ENCODE measurements at regions not wholly inside any gene's neighbourhood (a gene's known extent, or its start where the extent isn't known, plus 50 kb on each side); places are given as distances from the start of the nearest gene placed in this dataset.
A peak's percentile ranks its signal among the peaks of the same experiment; 100 is the strongest.
"Not testable (repeated sequence)": the region's sequence is repeated elsewhere in the genome, so short reads cannot be mapped to it uniquely, and the experiment has no call there.

GRCh38 chr2:91476244-91476935 is 2784.9 kb downstream of the RPIA start:
- not testable (repeated sequence) for H3K4me1 Mint-ChIP-seq; DNase-seq; H3K36me3 Mint-ChIP-seq (ENCODE audit: low read depth); H3K9me3 ChIP-seq (ENCODE audit: control insufficient read depth, low read length, poor library complexity, severe bottlenecking); ATAC-seq
- Mint-ChIP-seq H3K27me3 (peaks cover 15% of the 10 kb centered on the region), H3K4me3 (peak overlapping the region; percentile 86), H3K27ac (peak overlapping the region; percentile 51)

DNA sequence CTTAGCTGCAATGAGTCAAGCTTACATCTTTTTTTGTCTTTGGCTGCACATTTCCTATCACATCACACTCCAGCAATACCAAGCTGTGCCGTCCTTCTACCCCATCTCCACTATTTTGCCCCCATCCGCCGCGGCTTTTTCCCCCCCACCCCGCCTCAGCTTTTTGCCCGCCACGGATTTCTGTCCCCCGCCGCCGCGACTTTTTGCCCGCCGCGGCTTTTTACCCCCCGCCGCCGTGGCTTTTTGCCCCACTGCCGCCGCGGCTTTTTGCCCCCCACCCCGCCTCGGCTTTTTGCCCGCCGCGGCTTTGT is 2785.4 kb downstream of the RPIA start:
- peak overlapping the region; percentile 51 for H3K27ac Mint-ChIP-seq
- peaks cover 18% of the 10 kb centered on the region for H3K27me3 Mint-ChIP-seq
- H3K36me3 Mint-ChIP-seq (ENCODE audit: low read depth); DNase-seq; H3K9me3 ChIP-seq (ENCODE audit: control insufficient read depth, low read length, poor library complexity, severe bottlenecking); H3K4me1 Mint-ChIP-seq; ATAC-seq: not testable (repeated sequence)
- peak overlapping the region; percentile 86 for H3K4me3 Mint-ChIP-seq

GRCh38 chr2:91477291-91477690 is 2785.8 kb downstream of the RPIA start:
- H3K36me3 Mint-ChIP-seq (ENCODE audit: low read depth); DNase-seq; H3K4me1 Mint-ChIP-seq; ATAC-seq; H3K4me3 Mint-ChIP-seq; H3K27ac Mint-ChIP-seq; H3K9me3 ChIP-seq (ENCODE audit: control insufficient read depth, low read length, poor library complexity, severe bottlenecking): not testable (repeated sequence)
- H3K27me3 Mint-ChIP-seq, result peaks cover 14% of the 10 kb centered on the region

DNA sequence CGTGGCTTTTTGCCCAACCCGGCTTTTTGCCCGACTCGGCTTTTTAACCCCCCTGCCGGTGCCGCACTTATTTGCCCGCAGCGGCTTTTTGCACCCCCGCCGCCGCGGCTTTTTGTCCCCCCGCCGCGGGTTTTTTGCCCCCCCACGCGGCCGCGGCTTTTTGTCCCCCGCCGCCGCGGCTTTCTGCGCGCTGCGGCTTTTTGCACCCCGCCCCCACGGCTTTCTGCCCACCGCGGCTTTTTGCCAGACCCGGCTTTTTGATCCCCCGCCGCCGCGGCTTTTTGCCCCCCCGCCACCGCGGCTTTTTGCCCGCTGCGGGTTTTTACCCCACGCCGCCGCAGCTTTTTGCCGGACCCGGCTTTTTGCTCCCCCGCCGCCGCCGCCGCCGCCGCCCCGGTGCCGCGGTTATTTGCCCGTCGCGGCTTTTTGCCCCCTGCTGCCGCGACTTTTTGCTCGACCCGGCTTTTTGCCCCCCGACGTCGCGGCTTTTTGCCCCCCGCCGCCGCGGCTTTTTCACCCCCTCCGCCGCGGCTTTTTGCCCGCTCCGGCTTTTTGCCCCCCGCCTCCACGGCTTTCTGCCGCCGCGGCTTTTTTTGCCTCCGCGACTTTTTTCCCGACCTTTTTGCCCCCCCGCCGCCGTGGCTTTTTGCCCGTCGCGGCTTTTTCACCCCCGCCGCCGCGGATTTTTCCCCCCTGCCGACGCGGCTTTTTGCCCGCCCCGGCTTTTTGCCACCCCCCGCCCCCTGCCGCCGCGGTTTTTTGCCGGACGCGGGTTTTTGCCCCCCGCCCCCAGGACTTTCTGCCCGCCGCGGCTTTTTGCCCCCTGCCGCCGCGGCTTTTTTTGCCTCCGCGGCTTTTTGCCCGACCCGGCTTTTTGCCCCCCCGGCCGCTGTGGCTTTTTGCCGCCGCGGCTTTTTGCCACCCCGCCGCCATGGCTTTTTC is 2786.5 kb downstream of the RPIA start:
- Mint-ChIP-seq H3K4me3 (peak overlapping the region; percentile 71), H3K36me3 (ENCODE audit: low read depth) (no peaks in the 10 kb centered on the region), H3K27me3 (peaks cover 13% of the 10 kb centered on the region), H3K4me1 (peaks cover 6% of the 10 kb centered on the region), H3K27ac (peak overlapping the region; percentile 43)
- H3K9me3 ChIP-seq (ENCODE audit: control insufficient read depth, low read length, poor library complexity, severe bottlenecking), result no peaks in the 10 kb centered on the region
- no peak for ATAC-seq
- DNase-seq, result peak in 2 of 3 donors; percentile 34 to 37

DNA sequence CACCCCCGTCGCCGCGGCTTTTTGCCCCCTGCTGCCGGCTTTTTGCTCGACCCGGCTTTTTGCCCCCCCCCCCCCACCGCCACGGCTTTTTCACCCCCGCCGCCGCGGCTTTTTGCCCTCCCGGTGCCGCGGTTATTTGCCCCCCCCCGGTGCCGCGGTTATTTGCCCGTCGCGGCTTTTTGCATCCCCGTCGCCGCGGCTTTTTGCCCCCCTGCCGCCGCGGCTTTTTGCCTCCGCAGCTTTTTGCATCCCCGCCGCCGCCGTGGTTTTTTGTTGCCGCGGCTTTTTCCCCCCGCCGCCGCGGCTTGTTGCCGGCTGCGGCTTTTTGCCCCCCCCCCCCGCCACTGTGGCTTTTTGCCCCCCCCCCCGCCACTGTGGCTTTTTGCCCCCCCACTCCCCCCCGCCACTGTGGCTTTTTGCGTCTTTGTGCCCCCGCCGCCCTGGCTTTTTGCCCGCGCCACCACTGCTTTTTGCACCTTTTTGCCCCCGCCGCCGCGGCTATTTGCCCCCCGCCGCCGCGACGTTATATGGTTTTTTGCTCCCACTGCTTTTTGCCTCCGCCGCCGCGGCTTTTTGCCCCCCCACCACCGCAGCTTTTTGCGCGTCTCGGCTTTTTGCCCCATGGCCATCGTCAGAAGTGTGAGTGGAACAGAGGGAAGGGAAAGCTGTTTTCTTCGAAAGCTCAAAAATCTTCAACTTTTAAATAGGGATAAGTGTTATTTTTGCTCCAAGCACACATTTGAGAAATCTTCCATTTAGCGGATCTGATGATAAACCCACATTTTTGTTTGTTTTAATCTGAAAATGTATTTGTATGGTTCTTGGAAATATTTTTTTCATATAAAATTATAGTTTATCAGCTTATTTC is 2787.6 kb downstream of the RPIA start:
- not testable (repeated sequence) for H3K9me3 ChIP-seq (ENCODE audit: control insufficient read depth, low read length, poor library complexity, severe bottlenecking); ATAC-seq; H3K36me3 Mint-ChIP-seq (ENCODE audit: low read depth); H3K27ac Mint-ChIP-seq; H3K4me1 Mint-ChIP-seq
- H3K27me3 Mint-ChIP-seq, result peaks cover 13% of the 10 kb centered on the region
- peak overlapping the region; percentile 85 for H3K4me3 Mint-ChIP-seq
- DNase-seq, result peak in 2 of 3 donors; percentile 13 to 48

GRCh38 chr2:91485226-91485625 is 2793.8 kb downstream of the RPIA start:
- H3K36me3 Mint-ChIP-seq (ENCODE audit: low read depth); ATAC-seq; H3K27ac Mint-ChIP-seq; H3K9me3 ChIP-seq (ENCODE audit: control insufficient read depth, low read length, poor library complexity, severe bottlenecking); H3K4me1 Mint-ChIP-seq; H3K4me3 Mint-ChIP-seq; H3K27me3 Mint-ChIP-seq; DNase-seq: not testable (repeated sequence)

DNA sequence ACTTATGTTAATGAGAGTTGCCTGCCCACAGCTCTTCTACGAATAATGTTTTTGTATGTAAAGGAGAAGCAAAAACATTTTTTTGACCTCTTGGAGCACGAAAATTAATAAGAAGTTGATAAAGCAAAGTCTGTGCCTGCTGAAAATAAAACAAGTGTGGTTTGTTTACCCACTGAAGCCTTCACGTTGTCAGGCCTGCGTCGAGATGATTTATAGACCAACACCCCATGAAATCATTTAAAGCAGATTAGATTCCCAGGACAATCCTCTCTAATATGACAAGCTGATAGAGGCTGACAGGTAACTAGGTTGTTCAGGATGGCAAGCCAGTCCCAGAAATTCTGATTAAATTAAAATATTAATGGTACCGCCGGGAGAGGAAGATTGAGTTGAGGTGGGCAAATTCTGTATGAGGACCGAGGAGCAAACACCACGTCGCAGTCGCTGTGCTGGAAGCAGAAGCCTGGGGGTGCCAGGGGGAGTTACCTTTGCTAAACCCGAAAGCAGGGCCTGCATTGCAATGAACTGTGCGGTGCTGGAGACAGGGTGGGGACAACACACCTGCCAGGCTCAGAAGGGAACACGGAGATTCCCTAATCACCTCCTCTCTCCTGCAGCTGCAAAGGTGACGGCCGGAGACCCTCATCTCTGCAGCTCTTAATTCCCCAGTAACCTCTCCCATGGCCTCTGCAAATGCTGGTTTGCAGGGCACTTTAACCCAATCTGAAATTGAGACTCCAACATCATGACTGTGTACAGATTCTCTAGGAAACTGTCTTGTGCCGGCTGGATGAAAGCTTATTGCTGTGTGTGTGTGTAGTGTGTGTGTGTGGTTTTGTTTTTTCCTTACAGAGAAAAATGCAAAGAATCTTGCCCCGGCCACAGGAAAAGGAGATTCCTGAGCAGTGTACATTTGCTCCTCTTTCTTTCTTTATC is 2805.9 kb downstream of the RPIA start:
- H3K4me3 Mint-ChIP-seq; DNase-seq; ATAC-seq; H3K27ac Mint-ChIP-seq; H3K4me1 Mint-ChIP-seq; H3K9me3 ChIP-seq (ENCODE audit: control insufficient read depth, low read length, poor library complexity, severe bottlenecking); H3K36me3 Mint-ChIP-seq (ENCODE audit: low read depth); H3K27me3 Mint-ChIP-seq: not testable (repeated sequence)

DNA sequence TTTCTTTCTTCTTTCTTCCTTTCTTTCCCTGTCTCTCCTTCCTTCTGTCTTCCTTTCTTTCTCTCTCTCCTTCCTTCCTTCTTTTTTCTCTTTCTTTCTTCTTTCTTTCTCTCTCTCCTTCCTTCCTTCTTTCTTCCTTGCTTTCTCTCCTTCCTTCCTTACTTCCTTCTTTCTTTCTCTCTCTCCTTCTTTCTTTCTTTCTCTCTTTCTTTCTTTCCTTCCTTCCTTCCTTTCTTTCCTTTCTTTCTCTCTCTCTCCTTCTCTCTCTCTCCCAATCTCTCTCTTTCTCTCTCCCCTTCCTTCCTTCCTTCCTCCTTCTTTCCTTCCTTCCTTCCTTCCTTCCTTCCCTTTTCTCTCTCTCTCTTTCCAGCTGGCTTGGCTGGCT is 2806.6 kb downstream of the RPIA start:
- DNase-seq; H3K36me3 Mint-ChIP-seq (ENCODE audit: low read depth); H3K27me3 Mint-ChIP-seq; H3K4me1 Mint-ChIP-seq; H3K9me3 ChIP-seq (ENCODE audit: control insufficient read depth, low read length, poor library complexity, severe bottlenecking); H3K4me3 Mint-ChIP-seq; ATAC-seq; H3K27ac Mint-ChIP-seq: not testable (repeated sequence)

GRCh38 chr2:91498513-91499250 is 2807.2 kb downstream of the RPIA start:
- not testable (repeated sequence) for DNase-seq; ATAC-seq; H3K27me3 Mint-ChIP-seq; H3K9me3 ChIP-seq (ENCODE audit: control insufficient read depth, low read length, poor library complexity, severe bottlenecking); H3K4me1 Mint-ChIP-seq; H3K36me3 Mint-ChIP-seq (ENCODE audit: low read depth); H3K4me3 Mint-ChIP-seq; H3K27ac Mint-ChIP-seq

DNA sequence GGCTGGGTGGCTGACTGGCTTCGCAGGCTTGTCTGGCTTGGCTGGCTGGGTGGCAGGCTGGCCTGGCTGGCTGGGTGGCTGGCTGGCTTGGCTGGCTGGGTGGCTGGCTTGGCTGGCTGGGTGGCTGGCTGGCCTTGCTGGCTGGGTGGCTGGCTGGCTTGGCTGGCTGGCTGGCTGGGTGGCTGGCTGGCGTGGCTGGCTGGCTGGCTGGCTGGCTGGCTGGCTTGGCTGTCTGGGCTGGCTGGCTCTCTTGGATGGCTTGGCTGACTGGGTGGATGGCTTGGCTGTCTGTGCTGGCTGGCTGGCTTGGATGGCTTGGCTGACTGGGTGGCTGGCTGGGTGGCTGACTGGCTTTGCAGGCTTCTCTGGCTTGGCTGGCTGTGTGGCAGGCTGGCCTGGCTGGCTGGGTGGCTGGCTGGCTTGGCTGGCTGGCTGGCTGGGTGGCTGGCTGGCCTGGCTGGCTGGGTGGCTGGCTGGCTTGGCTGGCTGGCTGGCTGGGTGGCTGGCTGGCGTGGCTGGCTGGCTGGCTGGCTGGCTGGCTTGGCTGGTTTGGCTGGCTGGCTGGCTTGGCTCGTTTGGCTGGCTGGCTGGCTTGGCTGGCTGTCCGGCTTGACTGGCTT is 2808.1 kb downstream of the RPIA start:
- not testable (repeated sequence) for ATAC-seq; H3K4me1 Mint-ChIP-seq; H3K27ac Mint-ChIP-seq; DNase-seq; H3K36me3 Mint-ChIP-seq (ENCODE audit: low read depth); H3K27me3 Mint-ChIP-seq; H3K4me3 Mint-ChIP-seq; H3K9me3 ChIP-seq (ENCODE audit: control insufficient read depth, low read length, poor library complexity, severe bottlenecking)

- H3K27me3 Mint-ChIP-seq; ATAC-seq; H3K27ac Mint-ChIP-seq; H3K9me3 ChIP-seq (ENCODE audit: control insufficient read depth, low read length, poor library complexity, severe bottlenecking); H3K36me3 Mint-ChIP-seq (ENCODE audit: low read depth); H3K4me1 Mint-ChIP-seq; DNase-seq; H3K4me3 Mint-ChIP-seq: not testable (repeated sequence)
Observed at GRCh38 chr2:91500246-91500977, 2808.9 kb downstream of the RPIA start.
